ENCODE measurements at regions not wholly inside any gene's neighbourhood (a gene's known extent, or its start where the extent isn't known, plus 50 kb on each side); places are given as distances from the start of the nearest gene placed in this dataset.

- no peaks in the 10 kb centered on the region for H3K4me1 ChIP-seq
- no peak for TF ChIP-seq CTCF (IDR thresholded peaks at IDR 0.05)
- no peak overlapping the region for H3K4me3 ChIP-seq
- no peak for ATAC-seq
- intact Hi-C loops (cut with DNase I), result no loop called here
- DNase-seq, result no peak
- no peaks in the 10 kb centered on the region for H3K9me3 ChIP-seq
- H3K27ac ChIP-seq, result no peak overlapping the region
- H3K36me3 ChIP-seq, result no peaks in the 10 kb centered on the region
- H3K27me3 ChIP-seq, result no peaks in the 10 kb centered on the region
Observed at GRCh38 chr1:14100444-14100843, 400.5 kb downstream of the PRDM2 start.

GRCh38 chr1:14100919-14101318 is 400.9 kb downstream of the PRDM2 start:
- H3K9me3 ChIP-seq, result no peaks in the 10 kb centered on the region

GRCh38 chr1:14102180-14102579 is 402.2 kb downstream of the PRDM2 start:
- ATAC-seq, result no peak
- intact Hi-C loops (cut with DNase I), result no loop called here
- TF ChIP-seq CTCF (IDR thresholded peaks at IDR 0.05), result no peak

More at GRCh38 chr1:14100919-14101318, 400.9 kb downstream of the PRDM2 start:
- ATAC-seq (no peak), DNase-seq (no peak)
- Histone ChIP-seq H3K4me3 (no peak overlapping the region), H3K36me3 (no peaks in the 10 kb centered on the region), H3K27ac (no peak overlapping the region), H3K4me1 (no peaks in the 10 kb centered on the region), H3K27me3 (no peaks in the 10 kb centered on the region)
- no peak for TF ChIP-seq CTCF (IDR thresholded peaks at IDR 0.05)
- intact Hi-C loops (cut with DNase I), result no loop called here

GRCh38 chr1:14103878-14104430 is 404.0 kb downstream of the PRDM2 start:
- ATAC-seq (no peak), DNase-seq (no peak)
- H3K4me3 ChIP-seq, result no peak overlapping the region
- no peaks in the 10 kb centered on the region for H3K36me3 ChIP-seq
- no peaks in the 10 kb centered on the region for H3K27me3 ChIP-seq
- TF ChIP-seq CTCF (IDR thresholded peaks at IDR 0.05), result no peak
- no peak overlapping the region for H3K27ac ChIP-seq
- no peaks in the 10 kb centered on the region for H3K9me3 ChIP-seq
- intact Hi-C loops (cut with DNase I), result no loop called here
- H3K4me1 ChIP-seq, result no peaks in the 10 kb centered on the region

More at GRCh38 chr1:14102180-14102579, 402.2 kb downstream of the PRDM2 start:
- H3K9me3 ChIP-seq, result no peaks in the 10 kb centered on the region
- H3K36me3 ChIP-seq, result no peaks in the 10 kb centered on the region
- H3K4me1 ChIP-seq, result no peaks in the 10 kb centered on the region
- DNase-seq, result no peak
- H3K4me3 ChIP-seq, result no peak overlapping the region
- no peak overlapping the region for H3K27ac ChIP-seq
- H3K27me3 ChIP-seq, result no peaks in the 10 kb centered on the region

GRCh38 chr1:14106126-14106525 is 406.1 kb downstream of the PRDM2 start:
- intact Hi-C loops (cut with DNase I), result no loop called here
- DNase-seq, result no peak

More at GRCh38 chr1:14106126-14106525, 406.1 kb downstream of the PRDM2 start:
- no peak overlapping the region for H3K27ac ChIP-seq
- H3K27me3 ChIP-seq, result no peaks in the 10 kb centered on the region
- H3K4me1 ChIP-seq, result no peaks in the 10 kb centered on the region
- TF ChIP-seq CTCF (IDR thresholded peaks at IDR 0.05), result no peak
- H3K36me3 ChIP-seq, result no peaks in the 10 kb centered on the region
- ATAC-seq, result no peak
- no peak overlapping the region for H3K4me3 ChIP-seq
- no peaks in the 10 kb centered on the region for H3K9me3 ChIP-seq

Data from upper lobe of right lung (tissue), 1 donor.